Neural progenitor cell (in vitro differentiated cells): ENCODE measurements at regions not wholly inside any gene's neighbourhood (a gene's known extent, or its start where the extent isn't known, plus 50 kb on each side); places are given as distances from the start of the nearest gene placed in this dataset.

Experiments used
- CTCF ChIP-seq: fragments of 200-600 bp; sonication (generic); IDR thresholded peaks from 2 replicates; pipeline ENCODE4 v1.5.1; 2017; ENCODE audit warnings: antibody characterized with exemption, mild to moderate bottlenecking
- EZH2 ChIP-seq: fragments of 200-600 bp; sonication (generic); IDR thresholded peaks from 2 replicates; pipeline ENCODE4 v1.6.1; 2017; ENCODE audit warnings: antibody characterized with exemption, mild to moderate bottlenecking, moderate library complexity

- TF ChIP-seq CTCF (no peak), EZH2 (no peak)
These were observed 170.1 kb upstream of the KCNH7 start for GRCh38 chr2:163008642-163009041.
